ENCODE measurements at regions not wholly inside any gene's neighbourhood (a gene's known extent, or its start where the extent isn't known, plus 50 kb on each side); places are given as distances from the start of the nearest gene placed in this dataset.

DNA sequence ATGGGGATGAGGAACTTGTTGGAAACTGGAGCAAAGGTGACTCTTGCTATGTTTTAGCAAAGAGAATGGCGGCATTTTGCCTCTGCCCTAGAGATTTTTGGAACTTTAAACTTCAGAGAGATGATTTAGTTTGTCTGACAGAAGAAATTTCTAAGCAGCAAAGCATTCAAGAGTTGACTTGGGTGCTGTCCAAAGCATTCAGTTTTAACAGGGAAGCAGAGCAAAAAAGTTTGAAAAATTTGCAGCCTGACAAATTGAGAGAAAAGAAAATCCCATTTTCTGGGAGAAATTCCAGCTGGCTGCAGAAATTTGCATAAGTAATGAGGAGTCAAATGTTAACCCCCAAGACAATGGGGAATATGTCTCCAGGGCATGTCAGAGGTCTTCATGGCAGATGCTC is 682.3 kb upstream of the ST8SIA4 start:
- Histone ChIP-seq H3K27me3 (ENCODE audit: insufficient read depth, low read length, poor library complexity) (no peaks in the 10 kb centered on the region), H3K79me2 (ENCODE audit: insufficient read depth, low read length) (no peaks in the 10 kb centered on the region), H3K4me1 (ENCODE audit: insufficient read depth, low read length) (no peaks in the 10 kb centered on the region), H3K27ac (ENCODE audit: low read length) (no peak overlapping the region), H2AFZ (ENCODE audit: low read depth, low read length) (no peak overlapping the region), H3K4me2 (ENCODE audit: insufficient read depth, low read length) (no peak overlapping the region), H3K9me3 (ENCODE audit: insufficient read depth, low read length, severe bottlenecking) (no peaks in the 10 kb centered on the region), H3K36me3 (ENCODE audit: insufficient read depth, low read length) (no peaks in the 10 kb centered on the region), H3K4me3 (ENCODE audit: low read depth in 1 of 2, low read length in 2 of 2) (no peak overlapping the region), H4K20me1 (ENCODE audit: insufficient read depth, low read length) (no peaks in the 10 kb centered on the region), H3K9ac (ENCODE audit: low read depth, low read length) (no peak overlapping the region)
- no peak for DNase-seq
- ATAC-seq (ENCODE audit: insufficient read depth, low read depth): no peak
- no peak for TF ChIP-seq EZH2 (IDR thresholded peaks at IDR 0.05; ENCODE audit: borderline replicate concordance, low read depth, low read length, severe bottlenecking)
- TF ChIP-seq CTCF (IDR thresholded peaks at IDR 0.05; ENCODE audit: borderline replicate concordance, extremely low read depth, low read length, poor library complexity, severe bottlenecking): no peak

DNA sequence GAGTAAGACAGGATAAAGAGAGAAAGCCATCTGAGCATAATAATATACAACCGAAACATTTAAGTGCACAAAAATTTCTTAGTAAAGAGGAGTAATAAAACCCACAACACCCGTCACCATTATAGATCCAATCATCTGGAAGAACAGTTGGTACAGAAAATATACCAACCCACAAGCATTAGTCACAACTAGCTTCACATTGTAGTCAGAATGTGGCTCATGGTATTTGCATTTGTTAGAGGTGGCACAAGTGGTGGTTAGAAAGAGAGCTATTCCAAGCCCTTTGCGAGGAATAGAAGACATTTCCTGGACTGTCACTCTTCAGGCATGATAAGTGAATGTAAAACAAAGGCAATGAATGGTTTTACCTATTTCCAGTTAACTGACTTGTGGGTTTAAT is 677.5 kb upstream of the ST8SIA4 start:
- H2AFZ ChIP-seq (ENCODE audit: low read depth, low read length): no peak overlapping the region
- H3K79me2 ChIP-seq (ENCODE audit: insufficient read depth, low read length): no peaks in the 10 kb centered on the region
- no peak overlapping the region for H3K4me2 ChIP-seq (ENCODE audit: insufficient read depth, low read length)
- no peaks in the 10 kb centered on the region for H3K36me3 ChIP-seq (ENCODE audit: insufficient read depth, low read length)
- no peaks in the 10 kb centered on the region for H3K9me3 ChIP-seq (ENCODE audit: insufficient read depth, low read length, severe bottlenecking)
- H3K27ac ChIP-seq (ENCODE audit: low read length): no peak overlapping the region
- no peak overlapping the region for H3K4me3 ChIP-seq (ENCODE audit: low read depth in 1 of 2, low read length in 2 of 2)
- ATAC-seq (ENCODE audit: insufficient read depth, low read depth) (no peak), DNase-seq (no peak)
- no peak for TF ChIP-seq CTCF (IDR thresholded peaks at IDR 0.05; ENCODE audit: borderline replicate concordance, extremely low read depth, low read length, poor library complexity, severe bottlenecking)
- TF ChIP-seq EZH2 (IDR thresholded peaks at IDR 0.05; ENCODE audit: borderline replicate concordance, low read depth, low read length, severe bottlenecking): no peak
- no peak overlapping the region for H3K9ac ChIP-seq (ENCODE audit: low read depth, low read length)
- no peaks in the 10 kb centered on the region for H4K20me1 ChIP-seq (ENCODE audit: insufficient read depth, low read length)
- H3K4me1 ChIP-seq (ENCODE audit: insufficient read depth, low read length): no peaks in the 10 kb centered on the region
- no peaks in the 10 kb centered on the region for H3K27me3 ChIP-seq (ENCODE audit: insufficient read depth, low read length, poor library complexity)

- no peak overlapping the region for H3K27ac ChIP-seq (ENCODE audit: low read length)
- no peaks in the 10 kb centered on the region for H4K20me1 ChIP-seq (ENCODE audit: insufficient read depth, low read length)
- no peak overlapping the region for H2AFZ ChIP-seq (ENCODE audit: low read depth, low read length)
- H3K9me3 ChIP-seq (ENCODE audit: insufficient read depth, low read length, severe bottlenecking): no peaks in the 10 kb centered on the region
- H3K79me2 ChIP-seq (ENCODE audit: insufficient read depth, low read length): no peaks in the 10 kb centered on the region
- H3K9ac ChIP-seq (ENCODE audit: low read depth, low read length): no peak overlapping the region
- no peak for DNase-seq
- H3K4me3 ChIP-seq (ENCODE audit: low read depth in 1 of 2, low read length in 2 of 2): no peak overlapping the region
- no peaks in the 10 kb centered on the region for H3K4me1 ChIP-seq (ENCODE audit: insufficient read depth, low read length)
- no peak overlapping the region for H3K4me2 ChIP-seq (ENCODE audit: insufficient read depth, low read length)
- no peak for ATAC-seq (ENCODE audit: insufficient read depth, low read depth)
- no peaks in the 10 kb centered on the region for H3K36me3 ChIP-seq (ENCODE audit: insufficient read depth, low read length)
- TF ChIP-seq CTCF (IDR thresholded peaks at IDR 0.05; ENCODE audit: borderline replicate concordance, extremely low read depth, low read length, poor library complexity, severe bottlenecking): no peak
- TF ChIP-seq EZH2 (IDR thresholded peaks at IDR 0.05; ENCODE audit: borderline replicate concordance, low read depth, low read length, severe bottlenecking): no peak
- no peaks in the 10 kb centered on the region for H3K27me3 ChIP-seq (ENCODE audit: insufficient read depth, low read length, poor library complexity)
These were observed 670.9 kb upstream of the ST8SIA4 start for GRCh38 chr5:101574017-101574416.

DNA sequence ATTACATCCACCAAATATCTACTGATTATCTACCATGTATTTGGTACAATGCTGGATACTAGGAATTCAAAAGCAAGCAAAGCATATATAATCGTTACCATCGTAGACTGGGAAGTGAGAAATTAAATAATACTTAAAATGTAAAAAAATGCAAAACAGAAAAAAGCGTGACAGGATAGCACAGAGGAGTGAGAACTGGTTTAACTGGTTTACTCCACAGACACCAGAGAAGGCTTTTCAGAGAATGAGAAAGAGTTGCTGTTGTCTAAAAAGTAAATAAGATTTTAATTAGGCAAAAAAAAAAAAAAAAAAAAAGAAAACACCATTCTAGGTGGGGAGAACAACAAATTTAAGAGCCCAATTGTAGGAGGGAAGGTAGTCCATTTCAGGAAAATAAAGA is 657.9 kb upstream of the ST8SIA4 start:
- TF ChIP-seq CTCF (IDR thresholded peaks at IDR 0.05; ENCODE audit: borderline replicate concordance, extremely low read depth, low read length, poor library complexity, severe bottlenecking): no peak
- no peak for TF ChIP-seq EZH2 (IDR thresholded peaks at IDR 0.05; ENCODE audit: borderline replicate concordance, low read depth, low read length, severe bottlenecking)

More for the DNA sequence above, 657.9 kb upstream of the ST8SIA4 start:
- Histone ChIP-seq H3K27ac (ENCODE audit: low read length) (no peak overlapping the region), H3K27me3 (ENCODE audit: insufficient read depth, low read length, poor library complexity) (no peaks in the 10 kb centered on the region), H3K36me3 (ENCODE audit: insufficient read depth, low read length) (no peaks in the 10 kb centered on the region), H3K9ac (ENCODE audit: low read depth, low read length) (no peak overlapping the region), H3K4me1 (ENCODE audit: insufficient read depth, low read length) (no peaks in the 10 kb centered on the region), H3K4me2 (ENCODE audit: insufficient read depth, low read length) (no peak overlapping the region), H3K9me3 (ENCODE audit: insufficient read depth, low read length, severe bottlenecking) (no peaks in the 10 kb centered on the region), H4K20me1 (ENCODE audit: insufficient read depth, low read length) (no peaks in the 10 kb centered on the region), H2AFZ (ENCODE audit: low read depth, low read length) (no peak overlapping the region), H3K79me2 (ENCODE audit: insufficient read depth, low read length) (no peaks in the 10 kb centered on the region), H3K4me3 (ENCODE audit: low read depth in 1 of 2, low read length in 2 of 2) (no peak overlapping the region)
- ATAC-seq (ENCODE audit: insufficient read depth, low read depth): no peak
- DNase-seq: no peak

Measured in DND-41 (cell line).